ENCODE measurements at regions not wholly inside any gene's neighbourhood (a gene's known extent, or its start where the extent isn't known, plus 50 kb on each side); places are given as distances from the start of the nearest gene placed in this dataset.

GRCh38 chr15:72972362-72972761, 79.9 kb upstream of the NEO1 start:
- Mint-ChIP-seq H3K4me3 (no peak overlapping the region), H3K27ac (no peak overlapping the region), H3K36me3 (no peaks in the 10 kb centered on the region), H3K4me1 (no peaks in the 10 kb centered on the region), H3K27me3 (peaks cover 12% of the 10 kb centered on the region), H3K9me3 (no peaks in the 10 kb centered on the region)

- no peak overlapping the region for H3K4me3 Mint-ChIP-seq
- no peak overlapping the region for H3K27ac Mint-ChIP-seq
- no peaks in the 10 kb centered on the region for H3K36me3 Mint-ChIP-seq
- no peaks in the 10 kb centered on the region for H3K9me3 Mint-ChIP-seq
- H3K27me3 Mint-ChIP-seq: peaks cover 11% of the 10 kb centered on the region
- H3K4me1 Mint-ChIP-seq: no peaks in the 10 kb centered on the region
Measured at GRCh38 chr15:72971766-72972165, 80.5 kb upstream of the NEO1 start.

- Mint-ChIP-seq H3K27me3 (peaks cover 6% of the 10 kb centered on the region), H3K4me3 (no peak overlapping the region), H3K4me1 (no peaks in the 10 kb centered on the region), H3K36me3 (no peaks in the 10 kb centered on the region), H3K27ac (no peak overlapping the region), H3K9me3 (no peaks in the 10 kb centered on the region)
Measured at GRCh38 chr15:72970933-72971760, 81.1 kb upstream of the NEO1 start.

GRCh38 chr15:72968531-72968922, 83.7 kb upstream of the NEO1 start:
- H3K27me3 Mint-ChIP-seq: peaks cover 9% of the 10 kb centered on the region
- peaks cover 0 to 1% (median 0%) of the 10 kb centered on the region in 3 donors for H3K4me1 Mint-ChIP-seq
- H3K4me3 Mint-ChIP-seq: no peak overlapping the region

GRCh38 chr15:72967811-72968530, 84.3 kb upstream of the NEO1 start:
- no peak overlapping the region for H3K4me3 Mint-ChIP-seq
- no peaks in the 10 kb centered on the region for H3K36me3 Mint-ChIP-seq
- H3K4me1 Mint-ChIP-seq: peaks cover 0 to 1% (median 0%) of the 10 kb centered on the region in 3 donors
- peaks cover 0 to 5% (median 0%) of the 10 kb centered on the region in 3 donors for H3K9me3 Mint-ChIP-seq
- H3K27ac Mint-ChIP-seq: no peak overlapping the region
- H3K27me3 Mint-ChIP-seq: peaks cover 8% of the 10 kb centered on the region

More at GRCh38 chr15:72968531-72968922, 83.7 kb upstream of the NEO1 start:
- H3K9me3 Mint-ChIP-seq: no peaks in the 10 kb centered on the region
- no peak overlapping the region for H3K27ac Mint-ChIP-seq
- H3K36me3 Mint-ChIP-seq: no peaks in the 10 kb centered on the region

GRCh38 chr15:72967397-72967796, 84.9 kb upstream of the NEO1 start:
- H3K4me3 Mint-ChIP-seq: no peak overlapping the region
- H3K4me1 Mint-ChIP-seq: peaks cover 0 to 1% (median 0%) of the 10 kb centered on the region in 3 donors
- H3K9me3 Mint-ChIP-seq: peaks cover 0 to 8% (median 3%) of the 10 kb centered on the region in 3 donors
- H3K27me3 Mint-ChIP-seq: peaks cover 13% of the 10 kb centered on the region
- no peaks in the 10 kb centered on the region for H3K36me3 Mint-ChIP-seq
- H3K27ac Mint-ChIP-seq: no peak overlapping the region

GRCh38 chr15:72966641-72967040, 85.6 kb upstream of the NEO1 start:
- H3K9me3 Mint-ChIP-seq: peaks cover 0 to 8% (median 5%) of the 10 kb centered on the region in 3 donors
- peaks cover 0 to 1% (median 0%) of the 10 kb centered on the region in 3 donors for H3K4me1 Mint-ChIP-seq
- peaks cover 17% of the 10 kb centered on the region for H3K27me3 Mint-ChIP-seq
- no peak overlapping the region for H3K27ac Mint-ChIP-seq
- H3K36me3 Mint-ChIP-seq: no peaks in the 10 kb centered on the region
- H3K4me3 Mint-ChIP-seq: no peak overlapping the region

GRCh38 chr15:72965671-72966070, 86.6 kb upstream of the NEO1 start:
- Mint-ChIP-seq H3K9me3 (peaks cover 0 to 8% (median 5%) of the 10 kb centered on the region in 3 donors), H3K27ac (no peak overlapping the region), H3K36me3 (no peaks in the 10 kb centered on the region), H3K4me3 (no peak overlapping the region), H3K4me1 (peaks cover 0 to 1% (median 0%) of the 10 kb centered on the region in 3 donors), H3K27me3 (peaks cover 15% of the 10 kb centered on the region)

- peaks cover 15% of the 10 kb centered on the region for H3K27me3 Mint-ChIP-seq
- peaks cover 0 to 1% (median 0%) of the 10 kb centered on the region in 3 donors for H3K4me1 Mint-ChIP-seq
- H3K36me3 Mint-ChIP-seq: no peaks in the 10 kb centered on the region
- H3K9me3 Mint-ChIP-seq: peaks cover 0 to 8% (median 5%) of the 10 kb centered on the region in 3 donors
- H3K4me3 Mint-ChIP-seq: no peak overlapping the region
- peak overlapping the region in 1 of 3 donors; percentile 48 for H3K27ac Mint-ChIP-seq
Measured at GRCh38 chr15:72964542-72964941, 87.7 kb upstream of the NEO1 start.

- Mint-ChIP-seq H3K4me3 (no peak overlapping the region), H3K36me3 (no peaks in the 10 kb centered on the region), H3K4me1 (peaks cover 0 to 1% (median 0%) of the 10 kb centered on the region in 3 donors), H3K27me3 (peaks cover 15% of the 10 kb centered on the region), H3K27ac (peak overlapping the region in 1 of 3 donors; percentile 48), H3K9me3 (peaks cover 0 to 8% (median 5%) of the 10 kb centered on the region in 3 donors)
Measured at GRCh38 chr15:72964135-72964534, 88.1 kb upstream of the NEO1 start.

- peak overlapping the region in 1 of 3 donors; percentile 82 for H3K27ac Mint-ChIP-seq
- no peaks in the 10 kb centered on the region for H3K36me3 Mint-ChIP-seq
- H3K4me1 Mint-ChIP-seq: peaks cover 0 to 1% (median 0%) of the 10 kb centered on the region in 3 donors
- peaks cover 15% of the 10 kb centered on the region for H3K27me3 Mint-ChIP-seq
- H3K9me3 Mint-ChIP-seq: peaks cover 0 to 8% (median 5%) of the 10 kb centered on the region in 3 donors
- no peak overlapping the region for H3K4me3 Mint-ChIP-seq
Measured at GRCh38 chr15:72962054-72962702, 90.1 kb upstream of the NEO1 start.

GRCh38 chr15:72961346-72961745, 90.9 kb upstream of the NEO1 start:
- Mint-ChIP-seq H3K9me3 (peaks cover 0 to 8% (median 5%) of the 10 kb centered on the region in 3 donors), H3K4me3 (no peak overlapping the region), H3K27me3 (peaks cover 15% of the 10 kb centered on the region), H3K27ac (no peak overlapping the region), H3K36me3 (no peaks in the 10 kb centered on the region), H3K4me1 (peaks cover 0 to 1% (median 0%) of the 10 kb centered on the region in 3 donors)

GRCh38 chr15:72958634-72959033, 93.6 kb upstream of the NEO1 start:
- Mint-ChIP-seq H3K36me3 (no peaks in the 10 kb centered on the region), H3K27ac (no peak overlapping the region), H3K27me3 (peaks cover 9% of the 10 kb centered on the region), H3K4me3 (no peak overlapping the region), H3K4me1 (no peaks in the 10 kb centered on the region), H3K9me3 (peaks cover 0 to 8% (median 8%) of the 10 kb centered on the region in 3 donors)

GRCh38 chr15:72953306-72953705, 99.0 kb upstream of the NEO1 start:
- Mint-ChIP-seq H3K4me3 (no peak overlapping the region), H3K36me3 (no peaks in the 10 kb centered on the region), H3K27me3 (peaks cover 6% of the 10 kb centered on the region), H3K27ac (no peak overlapping the region), H3K4me1 (peaks cover 0 to 2% (median 0%) of the 10 kb centered on the region in 3 donors), H3K9me3 (peaks cover 8 to 13% (median 8%) of the 10 kb centered on the region in 3 donors)

- Mint-ChIP-seq H3K27ac (no peak overlapping the region), H3K9me3 (peaks cover 8 to 13% (median 8%) of the 10 kb centered on the region in 3 donors), H3K4me3 (no peak overlapping the region), H3K27me3 (peaks cover 6% of the 10 kb centered on the region), H3K36me3 (no peaks in the 10 kb centered on the region), H3K4me1 (peaks cover 0 to 2% (median 0%) of the 10 kb centered on the region in 3 donors)
Measured at GRCh38 chr15:72952151-72952550, 100.1 kb upstream of the NEO1 start.
